Limb (tissue), 2 donors: ENCODE measurements at regions not wholly inside any gene's neighbourhood (a gene's known extent, or its start where the extent isn't known, plus 50 kb on each side); places are given as distances from the start of the nearest gene placed in this dataset.
A peak's percentile ranks its signal among the peaks of the same experiment; 100 is the strongest.

Experiments used
- DNase-seq, 2 donors: peaks; one replicate each; pipeline ENCODE4 v3.0.0-alpha.2; 2016; ENCODE audit errors: extremely low spot score in 2 of 2

GRCh38 chr10:43756341-43756740 lies 107.7 kb upstream of the ZNF32 start:
- DNase-seq = no peak

- no peak for DNase-seq
These were observed 106.0 kb upstream of the ZNF32 start for GRCh38 chr10:43754569-43755260.

- no peak for DNase-seq
These were observed 104.8 kb upstream of the ZNF32 start for GRCh38 chr10:43753397-43754061.

GRCh38 chr10:43752682-43753081 lies 104.0 kb upstream of the ZNF32 start:
- no peak for DNase-seq

GRCh38 chr10:43751646-43752045 lies 103.0 kb upstream of the ZNF32 start:
- DNase-seq = no peak

GRCh38 chr10:43749940-43750552 lies 101.4 kb upstream of the ZNF32 start:
- no peak for DNase-seq

GRCh38 chr10:43749145-43749576 lies 100.5 kb upstream of the ZNF32 start:
- no peak for DNase-seq

GRCh38 chr10:43748560-43748959 lies 99.9 kb upstream of the ZNF32 start:
- no peak for DNase-seq

- DNase-seq = no peak
These were observed 98.2 kb upstream of the ZNF32 start for GRCh38 chr10:43746906-43747305.

- peak in 1 of 2 donors; percentile 75 for DNase-seq
These were observed 90.5 kb upstream of the ZNF32 start for GRCh38 chr10:43739161-43739560.

- DNase-seq = no peak
These were observed 88.3 kb upstream of the ZNF32 start for GRCh38 chr10:43737003-43737402.

GRCh38 chr10:43735907-43736306 lies 87.2 kb upstream of the ZNF32 start:
- DNase-seq = no peak

GRCh38 chr10:43734716-43735115 lies 86.0 kb upstream of the ZNF32 start:
- no peak for DNase-seq

GRCh38 chr10:43731486-43731885 lies 82.8 kb upstream of the ZNF32 start:
- no peak for DNase-seq

GRCh38 chr10:43728425-43728824 lies 79.7 kb upstream of the ZNF32 start:
- DNase-seq = no peak

GRCh38 chr10:43727935-43728334 lies 79.3 kb upstream of the ZNF32 start:
- DNase-seq = no peak

- DNase-seq = no peak
These were observed 66.7 kb upstream of the ZNF32 start for GRCh38 chr10:43715334-43715733.

GRCh38 chr10:43712821-43713584 lies 64.3 kb upstream of the ZNF32 start:
- DNase-seq = no peak

GRCh38 chr10:43710772-43711471 lies 62.2 kb upstream of the ZNF32 start:
- DNase-seq = peak in 1 of 2 donors; percentile 7

- peak in 1 of 2 donors; percentile 9 for DNase-seq
These were observed 59.6 kb upstream of the ZNF32 start for GRCh38 chr10:43708262-43708661.

- DNase-seq = peak in 1 of 2 donors; percentile 30
These were observed 59.1 kb upstream of the ZNF32 start for GRCh38 chr10:43707770-43708169.
